ENCODE measurements at regions not wholly inside any gene's neighbourhood (a gene's known extent, or its start where the extent isn't known, plus 50 kb on each side); places are given as distances from the start of the nearest gene placed in this dataset.
"Not testable (repeated sequence)": the region's sequence is repeated elsewhere in the genome, so short reads cannot be mapped to it uniquely, and the experiment has no call there.

DNA sequence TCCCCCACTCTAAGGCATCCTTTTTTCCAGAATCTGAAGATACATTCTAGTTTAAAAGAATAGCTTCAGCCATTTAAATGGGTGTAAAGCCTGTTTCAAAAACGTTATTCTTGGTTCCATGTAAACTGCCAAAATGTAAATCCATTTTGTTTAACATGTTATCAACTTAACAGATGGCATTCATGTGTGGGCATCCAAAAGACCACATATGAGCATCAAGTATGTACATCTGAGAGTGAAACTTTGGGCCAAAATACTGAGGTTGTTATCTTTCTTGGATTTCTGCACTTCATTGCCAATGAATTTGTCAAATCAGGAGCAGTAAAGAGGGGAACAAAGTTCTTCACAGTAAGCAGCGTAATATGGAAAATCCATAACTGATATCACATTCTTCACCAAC, 395.4 kb downstream of the ZNF804A start:
- DNase-seq: no peak

- DNase-seq: no peak
Observed at GRCh38 chr2:185006481-185006880, 408.2 kb downstream of the ZNF804A start.

DNA sequence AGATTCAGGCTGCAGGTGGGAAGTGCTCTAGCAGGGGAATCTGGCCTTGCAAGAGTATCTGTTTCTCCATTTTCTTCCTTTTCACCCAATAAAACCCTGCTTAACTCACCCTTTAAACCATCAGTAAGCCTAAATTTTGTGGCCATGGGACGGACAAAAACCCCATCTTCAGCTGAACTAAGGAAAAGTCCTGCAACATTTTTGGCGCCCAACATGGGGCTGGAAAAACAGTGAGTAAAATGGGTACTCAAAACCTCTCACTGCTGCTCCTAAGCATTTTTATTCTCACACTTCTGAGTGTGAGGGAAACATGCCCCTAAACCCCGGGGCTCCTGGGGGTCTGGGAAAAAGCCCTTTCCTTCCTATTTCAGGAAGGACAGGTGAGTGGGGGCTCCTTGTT, 414.3 kb downstream of the ZNF804A start:
- no peak for DNase-seq

DNA sequence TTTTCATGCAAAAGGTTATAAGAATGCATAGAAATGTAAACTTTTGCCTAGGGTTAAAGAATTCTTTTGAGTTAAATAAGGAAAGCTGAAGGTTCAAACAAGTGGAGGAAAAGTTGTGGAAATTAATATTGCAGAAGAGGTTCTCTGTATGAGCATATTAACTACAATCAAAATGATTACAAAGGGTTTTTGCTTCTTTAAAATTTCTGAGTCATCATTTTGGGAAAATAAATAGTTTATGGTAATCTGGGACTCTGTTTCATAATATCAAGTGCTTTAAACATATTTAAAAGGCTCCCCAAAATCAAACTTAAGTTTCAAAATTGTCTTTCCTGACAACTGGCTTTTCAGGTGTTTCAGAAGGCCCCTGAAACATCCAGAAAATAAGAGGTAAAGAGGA, 415.7 kb downstream of the ZNF804A start:
- DNase-seq: no peak

DNA sequence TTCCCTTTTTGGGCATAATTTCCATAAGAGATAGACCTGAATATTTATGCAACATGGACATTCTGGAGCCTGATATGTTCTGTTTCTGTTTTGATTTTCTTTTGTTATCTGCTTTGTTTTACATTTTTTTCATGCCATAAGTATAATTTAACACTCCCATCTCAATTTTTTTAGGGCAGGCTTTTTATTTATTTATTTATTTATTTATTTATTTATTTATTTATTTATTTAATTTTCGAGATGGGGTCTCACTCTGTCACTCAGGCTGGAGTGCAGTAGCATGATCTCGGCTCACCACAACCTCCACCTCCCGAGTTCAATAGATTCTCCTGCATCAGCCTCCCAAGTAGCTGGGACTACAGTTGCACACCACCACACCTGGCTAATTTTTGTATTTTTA, 427.6 kb downstream of the ZNF804A start:
- not testable (repeated sequence) for DNase-seq

GRCh38 chr2:185035906-185036305, 437.6 kb downstream of the ZNF804A start:
- no peak for DNase-seq

GRCh38 chr2:185044323-185044874, 446.1 kb downstream of the ZNF804A start:
- no peak for DNase-seq

- no peak for DNase-seq
Observed at GRCh38 chr2:185050804-185051203, 452.5 kb downstream of the ZNF804A start.

DNA sequence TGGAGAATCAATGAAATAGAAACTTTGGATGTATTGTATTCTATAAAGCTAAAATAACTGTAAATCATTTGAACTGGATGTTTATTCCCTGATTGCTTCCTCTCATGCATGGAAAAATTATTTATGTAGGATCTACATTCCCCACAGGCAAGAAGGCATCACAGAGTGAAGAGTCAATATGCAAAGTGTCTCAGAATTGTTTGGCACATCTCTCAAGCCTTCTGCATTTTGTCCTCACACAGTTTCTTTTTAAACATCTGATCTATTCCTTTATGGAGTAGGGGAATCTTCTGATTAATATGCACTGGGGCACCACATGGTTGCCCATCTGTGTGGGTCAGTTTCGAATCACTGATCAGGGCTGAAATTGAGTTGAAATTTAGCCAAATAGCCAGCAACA, 465.4 kb downstream of the ZNF804A start:
- no peak for DNase-seq

GRCh38 chr2:185066128-185066527, 467.8 kb downstream of the ZNF804A start:
- DNase-seq: no peak

DNA sequence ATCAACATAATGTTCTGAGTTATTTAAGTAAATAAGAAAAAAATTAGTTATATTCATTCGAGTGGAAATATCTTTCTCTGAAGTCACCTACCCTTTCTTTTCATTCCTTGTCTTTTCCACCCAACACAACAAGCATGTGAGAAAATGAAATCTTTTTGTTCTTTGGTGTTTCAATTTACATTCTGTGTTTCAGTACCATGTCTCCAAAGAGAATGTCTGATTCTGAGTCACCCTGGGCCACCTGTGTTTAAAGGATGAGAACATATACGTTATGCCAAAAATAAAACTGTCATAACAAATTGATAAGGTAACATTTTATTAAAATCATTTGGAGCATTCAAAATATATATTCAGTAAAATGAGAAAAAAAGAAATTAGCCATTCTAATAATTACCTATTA, 470.8 kb downstream of the ZNF804A start:
- no peak for DNase-seq

DNA sequence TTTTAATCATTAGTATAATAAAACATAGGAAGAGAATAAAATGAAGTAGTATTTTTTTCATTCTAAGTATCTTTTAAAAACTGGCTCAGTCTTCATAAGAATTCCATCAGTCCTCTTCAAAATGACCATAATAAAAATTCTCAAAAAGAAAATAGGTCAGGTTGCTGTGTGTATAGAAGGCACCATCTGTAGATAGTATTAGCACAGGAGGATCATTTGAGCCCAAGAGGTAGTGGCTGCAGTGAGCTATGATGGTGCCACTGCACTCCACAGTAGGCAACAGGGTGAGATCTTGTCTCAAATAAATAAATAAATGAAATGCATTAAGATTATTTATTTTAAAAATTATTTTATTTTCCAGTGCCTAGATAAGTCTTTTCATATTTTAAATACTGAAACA, 475.8 kb downstream of the ZNF804A start:
- DNase-seq: no peak

DNA sequence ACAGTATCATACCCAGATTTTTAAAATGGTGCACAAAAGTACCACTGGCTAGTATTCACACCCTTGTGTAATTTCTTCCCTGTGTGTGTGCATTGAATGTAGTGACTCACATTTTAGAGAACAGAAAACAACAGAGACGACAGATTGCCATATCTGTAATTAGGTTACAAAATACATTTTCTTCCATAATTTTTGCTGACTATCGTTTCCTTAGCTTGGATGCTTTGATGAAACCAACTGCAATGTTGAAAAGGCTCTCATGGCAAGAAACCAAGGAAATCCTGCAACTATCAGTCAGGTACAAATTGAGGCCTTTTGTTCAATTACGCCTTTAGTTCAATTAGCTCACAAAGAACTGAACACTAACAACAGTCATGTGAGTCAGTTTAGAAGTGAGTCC, 484.4 kb downstream of the ZNF804A start:
- DNase-seq: no peak

DNA sequence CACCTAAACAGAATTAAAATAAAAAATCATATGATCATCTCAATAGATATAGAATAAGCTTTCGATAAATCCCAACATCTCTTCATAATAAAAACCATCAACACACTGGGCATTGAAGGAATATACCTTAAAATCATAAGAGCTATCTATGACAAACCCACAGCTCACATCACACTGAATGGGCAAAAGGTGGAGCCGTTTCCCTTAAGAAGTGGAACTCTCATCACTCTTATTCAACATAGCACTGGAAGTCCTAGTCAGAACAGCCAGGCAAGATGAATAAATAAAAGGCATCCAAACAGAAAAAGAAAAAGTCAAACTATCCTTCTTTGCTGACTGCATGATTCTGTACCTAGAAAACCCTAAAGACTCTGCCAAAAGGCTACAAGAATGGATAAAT, 510.3 kb downstream of the ZNF804A start:
- no peak for DNase-seq

DNA sequence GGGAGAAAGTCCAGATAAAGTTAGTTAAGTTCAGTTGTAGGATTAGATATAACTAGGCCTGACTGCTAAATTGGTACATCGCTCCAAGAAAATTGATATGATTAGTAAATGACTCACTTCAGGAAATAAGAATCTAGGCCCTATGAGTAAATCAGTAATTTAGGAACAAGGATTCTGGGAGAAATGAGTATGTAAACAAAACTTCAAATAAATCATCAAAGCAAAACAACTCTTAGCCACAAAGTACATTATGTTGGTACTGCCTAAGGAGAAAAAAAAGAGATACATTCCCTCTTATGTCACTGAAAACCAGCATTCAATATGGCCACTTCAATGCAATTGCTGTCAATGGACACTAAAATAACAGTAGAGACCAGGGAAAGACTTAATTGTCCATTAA, 529.1 kb downstream of the ZNF804A start:
- no peak for DNase-seq

DNA sequence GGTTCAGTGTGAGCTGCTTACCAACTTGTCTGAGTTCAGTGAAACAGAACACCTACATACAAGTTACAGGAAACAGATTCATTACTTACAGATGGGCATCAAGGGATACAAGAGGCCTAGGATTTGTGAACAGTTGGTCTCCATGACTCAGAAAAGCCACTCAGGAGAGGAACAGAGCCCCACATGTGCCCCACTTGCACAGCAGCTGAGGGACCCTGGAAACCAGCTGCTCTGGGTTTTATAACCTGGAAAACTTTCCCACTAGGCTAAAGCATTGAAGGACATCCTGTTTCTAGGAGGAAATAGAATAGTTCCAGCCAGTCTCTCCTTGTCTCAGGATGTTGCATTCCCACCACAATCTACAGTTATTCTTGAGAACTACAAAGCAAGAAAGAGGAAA, 530.0 kb downstream of the ZNF804A start:
- DNase-seq: no peak

DNA sequence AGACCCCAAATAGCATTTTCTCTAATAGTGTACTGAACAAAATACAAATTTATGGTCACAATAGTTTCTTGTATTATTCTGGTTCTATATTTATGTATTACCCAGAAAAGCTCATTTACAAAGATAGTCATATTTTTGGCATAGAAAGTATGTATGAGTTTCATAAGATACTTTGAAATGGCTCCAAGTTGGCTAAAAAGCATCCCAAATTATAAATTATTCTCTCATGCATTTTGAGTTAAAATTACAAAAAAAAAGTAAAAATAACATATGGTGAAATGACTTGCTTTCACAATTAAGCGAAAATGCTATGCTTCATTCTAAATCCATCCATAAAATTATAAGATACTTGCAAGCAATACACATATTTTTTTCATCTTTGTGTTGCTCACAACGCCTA, 530.7 kb downstream of the ZNF804A start:
- DNase-seq: no peak

GRCh38 chr2:185130685-185131084, 532.4 kb downstream of the ZNF804A start:
- no peak for DNase-seq

- DNase-seq: no peak
Observed at GRCh38 chr2:185132501-185133041, 534.2 kb downstream of the ZNF804A start.

GRCh38 chr2:185137700-185138099, 539.4 kb downstream of the ZNF804A start:
- no peak for DNase-seq

GRCh38 chr2:185142677-185143076, 544.3 kb downstream of the ZNF804A start:
- DNase-seq: no peak

DNA sequence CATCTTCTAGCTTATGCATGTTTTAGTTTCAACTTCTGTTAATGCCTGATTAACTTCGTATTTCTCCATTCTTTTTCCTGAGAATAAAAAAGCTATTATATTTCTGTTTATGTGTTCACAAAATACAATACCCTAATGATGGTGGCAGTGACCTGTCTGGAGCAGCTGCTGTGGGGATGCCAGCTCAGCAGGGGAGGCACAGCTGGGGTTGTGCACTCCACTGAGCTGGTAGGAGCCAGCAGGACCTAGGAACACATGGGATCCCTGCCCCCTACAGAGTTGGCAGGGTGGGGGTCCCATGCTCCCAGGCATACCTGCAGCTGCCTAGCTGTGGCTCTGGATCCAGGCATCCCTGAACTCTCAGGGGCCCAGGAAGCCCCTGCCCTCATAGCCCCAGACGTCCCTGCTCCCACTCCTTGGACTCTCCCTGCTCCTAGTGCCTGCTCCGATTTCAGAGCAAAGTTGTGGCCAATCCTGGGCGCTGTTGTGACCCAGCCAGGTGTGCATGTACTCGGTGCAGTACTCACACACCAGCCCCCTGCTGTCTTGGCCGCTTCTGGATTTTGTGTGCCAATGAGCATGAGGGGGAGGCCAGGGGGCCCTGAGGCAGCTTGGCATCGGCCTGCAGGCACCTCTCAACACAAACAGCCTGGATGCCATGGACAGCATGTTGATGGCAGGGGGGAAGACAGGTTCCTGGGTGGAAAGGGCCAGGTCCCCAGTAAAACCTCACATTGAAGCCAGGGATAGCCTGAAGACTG, 546.0 kb downstream of the ZNF804A start:
- DNase-seq: no peak

DNA sequence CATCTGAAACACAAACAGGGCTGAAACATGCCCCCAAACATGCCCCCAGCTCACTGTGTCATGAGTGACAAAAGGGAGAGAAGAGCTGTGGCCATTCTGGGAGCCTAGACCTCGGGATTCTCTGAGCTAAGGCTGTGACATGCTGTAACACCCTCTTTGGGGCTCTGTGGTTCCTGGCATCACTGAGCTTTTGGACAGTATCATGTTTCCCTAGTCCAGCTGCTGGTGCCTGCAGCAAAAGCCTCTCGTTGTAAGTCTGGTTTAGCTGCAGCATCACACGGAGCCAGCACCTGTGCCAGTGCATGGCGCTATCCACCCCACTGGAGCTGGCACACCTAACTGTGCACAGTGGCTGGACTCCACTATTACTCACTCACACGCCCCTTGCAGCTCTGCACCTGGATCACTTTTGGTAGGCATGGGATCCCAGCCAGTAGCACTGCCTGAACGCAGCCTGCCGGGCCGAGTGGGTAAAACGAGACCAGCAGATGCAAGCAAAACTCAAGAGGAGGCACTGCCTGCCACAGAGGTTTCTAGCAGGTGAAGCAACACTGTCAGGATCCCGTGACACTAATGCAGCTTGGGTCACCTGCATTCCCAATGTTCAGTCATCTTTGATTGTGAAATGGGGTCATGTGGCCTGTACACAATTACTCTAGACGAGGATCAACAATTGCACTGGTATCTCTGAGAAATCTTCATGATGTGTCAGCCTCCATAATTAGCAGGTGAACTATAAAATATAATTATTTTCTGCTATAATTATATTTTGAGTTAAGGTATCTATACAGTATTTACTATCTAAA, 547.2 kb downstream of the ZNF804A start:
- DNase-seq: no peak

GRCh38 chr2:185147361-185147760, 549.0 kb downstream of the ZNF804A start:
- no peak for DNase-seq
